ENCODE measurements at regions not wholly inside any gene's neighbourhood (a gene's known extent, or its start where the extent isn't known, plus 50 kb on each side); places are given as distances from the start of the nearest gene placed in this dataset.

DNA sequence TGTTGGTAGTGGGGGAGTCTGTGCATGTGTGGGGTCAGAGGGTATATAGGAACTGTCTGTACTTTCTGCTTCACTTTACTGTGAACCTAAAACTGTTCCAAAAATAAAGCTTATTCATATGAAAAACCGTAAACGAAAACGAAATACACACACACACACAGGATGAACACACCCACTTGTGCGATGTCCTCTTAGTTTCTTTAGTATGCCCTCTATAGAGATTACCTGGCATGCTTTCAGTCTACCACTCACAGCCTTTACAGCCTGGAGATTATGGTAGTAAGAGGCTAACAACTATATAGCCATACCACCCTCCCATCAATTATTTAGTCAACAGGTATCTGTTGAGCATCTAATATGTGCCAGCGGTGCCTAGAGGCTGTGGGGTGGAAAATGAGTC is 60.0 kb upstream of the UBE3A start:
- H3K9ac ChIP-seq (ENCODE audit: low read length), result no peak overlapping the region
- H3K9me2 ChIP-seq (replicated peaks; ENCODE audit: insufficient read depth, low read length), result no peaks in the 10 kb centered on the region
- no peak overlapping the region for H2AFZ ChIP-seq (ENCODE audit: low read depth, low read length, severe bottlenecking)
- no peak overlapping the region for H3K27ac ChIP-seq (ENCODE audit: low read depth, low read length)
- no peaks in the 10 kb centered on the region for H3K79me2 ChIP-seq (ENCODE audit: insufficient read depth, low read length)
- TF ChIP-seq, protein P1, sequence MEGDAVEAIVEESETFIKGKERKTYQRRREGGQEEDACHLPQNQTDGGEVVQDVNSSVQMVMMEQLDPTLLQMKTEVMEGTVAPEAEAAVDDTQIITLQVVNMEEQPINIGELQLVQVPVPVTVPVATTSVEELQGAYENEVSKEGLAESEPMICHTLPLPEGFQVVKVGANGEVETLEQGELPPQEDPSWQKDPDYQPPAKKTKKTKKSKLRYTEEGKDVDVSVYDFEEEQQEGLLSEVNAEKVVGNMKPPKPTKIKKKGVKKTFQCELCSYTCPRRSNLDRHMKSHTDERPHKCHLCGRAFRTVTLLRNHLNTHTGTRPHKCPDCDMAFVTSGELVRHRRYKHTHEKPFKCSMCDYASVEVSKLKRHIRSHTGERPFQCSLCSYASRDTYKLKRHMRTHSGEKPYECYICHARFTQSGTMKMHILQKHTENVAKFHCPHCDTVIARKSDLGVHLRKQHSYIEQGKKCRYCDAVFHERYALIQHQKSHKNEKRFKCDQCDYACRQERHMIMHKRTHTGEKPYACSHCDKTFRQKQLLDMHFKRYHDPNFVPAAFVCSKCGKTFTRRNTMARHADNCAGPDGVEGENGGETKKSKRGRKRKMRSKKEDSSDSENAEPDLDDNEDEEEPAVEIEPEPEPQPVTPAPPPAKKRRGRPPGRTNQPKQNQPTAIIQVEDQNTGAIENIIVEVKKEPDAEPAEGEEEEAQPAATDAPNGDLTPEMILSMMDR (IDR thresholded peaks at IDR 0.05; ENCODE audit: insufficient read depth, low read length, poor library complexity, severe bottlenecking), result no peak
- no peak for TF ChIP-seq EZH2phosphoT487 (conservative IDR thresholded peaks at IDR 0.05; ENCODE audit: low read length)
- H4K20me1 ChIP-seq (ENCODE audit: low read depth, low read length), result no peaks in the 10 kb centered on the region
- no peaks in the 10 kb centered on the region for H3K27me3 ChIP-seq (ENCODE audit: low read length)
- H3K9me3 ChIP-seq (ENCODE audit: insufficient read depth, low read length), result no peaks in the 10 kb centered on the region
- H3K4me2 ChIP-seq (ENCODE audit: low read depth, low read length, poor library complexity, severe bottlenecking), result no peak overlapping the region
- H3K4me3 ChIP-seq (ENCODE audit: insufficient read depth, low read length, poor library complexity, severe bottlenecking), result no peak overlapping the region
- no peaks in the 10 kb centered on the region for H3F3A ChIP-seq (ENCODE audit: insufficient read depth)
- no peaks in the 10 kb centered on the region for H3K36me3 ChIP-seq (ENCODE audit: low read length)

- no peaks in the 10 kb centered on the region for H3K9me3 ChIP-seq (ENCODE audit: insufficient read depth, low read length)
- no peak for TF ChIP-seq EZH2phosphoT487 (conservative IDR thresholded peaks at IDR 0.05; ENCODE audit: low read length)
- TF ChIP-seq, protein P1 (IDR thresholded peaks at IDR 0.05; ENCODE audit: insufficient read depth, low read length, poor library complexity, severe bottlenecking), result no peak
- H3K27me3 ChIP-seq (ENCODE audit: low read length), result no peaks in the 10 kb centered on the region
Observed at GRCh38 chr15:25497934-25498333, 59.1 kb upstream of the UBE3A start.

DNA sequence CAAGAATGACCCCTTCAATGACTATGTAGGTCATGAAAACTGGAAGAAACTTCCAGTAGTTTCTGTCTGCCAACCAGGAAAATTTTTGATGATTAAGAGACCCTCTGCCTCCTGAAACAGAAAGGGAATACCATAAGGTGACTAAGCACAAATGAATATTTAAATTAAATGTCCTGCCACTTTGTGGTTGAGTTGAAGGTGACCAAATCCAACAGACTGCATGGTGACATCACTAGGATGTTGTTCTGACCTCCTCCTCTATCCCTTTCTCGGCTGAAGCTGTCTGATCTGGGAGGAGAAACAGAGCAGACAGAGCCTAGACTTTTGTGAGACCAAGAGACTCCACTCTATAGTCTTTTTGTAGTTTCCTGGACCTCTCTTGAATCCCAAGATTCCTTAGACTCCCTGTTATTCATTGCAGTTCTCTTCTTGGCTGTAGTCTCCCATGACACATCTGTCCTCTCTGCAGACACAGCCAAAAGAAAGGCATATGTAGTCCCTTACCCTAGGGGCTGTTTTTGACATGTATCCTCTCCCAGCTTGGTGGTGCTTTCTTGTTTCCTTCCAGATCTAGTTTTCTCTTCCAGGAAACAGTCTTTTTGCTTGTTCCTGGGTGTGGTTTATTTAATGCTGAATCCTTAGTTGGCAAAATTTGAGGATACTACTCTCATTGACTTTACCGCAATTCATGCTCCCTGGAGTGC is 55.2 kb upstream of the UBE3A start:
- Histone ChIP-seq H3K9me2 (replicated peaks; ENCODE audit: insufficient read depth, low read length) (no peaks in the 10 kb centered on the region), H3K9me3 (ENCODE audit: insufficient read depth, low read length) (no peaks in the 10 kb centered on the region), H3K79me2 (ENCODE audit: insufficient read depth, low read length) (no peaks in the 10 kb centered on the region), H3K36me3 (ENCODE audit: low read length) (no peaks in the 10 kb centered on the region), H2AFZ (ENCODE audit: low read depth, low read length, severe bottlenecking) (no peak overlapping the region), H3K27me3 (ENCODE audit: low read length) (no peaks in the 10 kb centered on the region), H3K4me3 (ENCODE audit: insufficient read depth, low read length, poor library complexity, severe bottlenecking) (no peak overlapping the region), H3K27ac (ENCODE audit: low read depth, low read length) (no peak overlapping the region), H3K4me2 (ENCODE audit: low read depth, low read length, poor library complexity, severe bottlenecking) (no peak overlapping the region), H4K20me1 (ENCODE audit: low read depth, low read length) (no peaks in the 10 kb centered on the region), H3F3A (ENCODE audit: insufficient read depth) (no peaks in the 10 kb centered on the region), H3K9ac (ENCODE audit: low read length) (no peak overlapping the region)
- TF ChIP-seq EZH2phosphoT487 (conservative IDR thresholded peaks at IDR 0.05; ENCODE audit: low read length), result no peak
- TF ChIP-seq, protein P1 (IDR thresholded peaks at IDR 0.05; ENCODE audit: insufficient read depth, low read length, poor library complexity, severe bottlenecking), result no peak

More at GRCh38 chr15:25497934-25498333, 59.1 kb upstream of the UBE3A start:
- no peaks in the 10 kb centered on the region for H3K36me3 ChIP-seq (ENCODE audit: low read length)
- H3K79me2 ChIP-seq (ENCODE audit: insufficient read depth, low read length), result no peaks in the 10 kb centered on the region
- H3K4me3 ChIP-seq (ENCODE audit: insufficient read depth, low read length, poor library complexity, severe bottlenecking), result no peak overlapping the region
- H4K20me1 ChIP-seq (ENCODE audit: low read depth, low read length), result no peaks in the 10 kb centered on the region
- H3K9me2 ChIP-seq (replicated peaks; ENCODE audit: insufficient read depth, low read length), result no peaks in the 10 kb centered on the region
- H3K27ac ChIP-seq (ENCODE audit: low read depth, low read length), result no peak overlapping the region
- no peak overlapping the region for H3K9ac ChIP-seq (ENCODE audit: low read length)
- H3F3A ChIP-seq (ENCODE audit: insufficient read depth), result no peaks in the 10 kb centered on the region
- H3K4me2 ChIP-seq (ENCODE audit: low read depth, low read length, poor library complexity, severe bottlenecking), result no peak overlapping the region
- no peak overlapping the region for H2AFZ ChIP-seq (ENCODE audit: low read depth, low read length, severe bottlenecking)

All from SU-DHL-6 (cell line).